ENCODE measurements at regions not wholly inside any gene's neighbourhood (a gene's known extent, or its start where the extent isn't known, plus 50 kb on each side); places are given as distances from the start of the nearest gene placed in this dataset.
"Not testable (repeated sequence)": the region's sequence is repeated elsewhere in the genome, so short reads cannot be mapped to it uniquely, and the experiment has no call there.

DNA sequence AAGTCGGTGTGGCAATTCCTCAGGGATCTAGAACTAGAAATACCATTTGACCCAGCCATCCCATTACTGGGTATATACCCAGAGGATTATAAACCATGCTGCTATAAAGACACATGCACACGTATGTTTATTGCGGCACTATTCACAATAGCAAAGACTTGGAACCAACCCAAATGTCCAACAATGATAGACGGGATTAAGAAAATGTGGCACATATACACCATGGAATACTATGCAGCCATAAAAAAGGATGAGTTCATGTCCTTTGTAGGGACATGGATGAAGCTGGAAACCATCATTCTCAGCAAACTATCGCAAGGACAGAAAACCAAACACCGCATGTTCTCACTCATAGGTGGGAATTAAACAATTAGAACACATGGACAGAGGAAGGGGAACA lies 80.6 kb upstream of the ST3GAL5 start:
- DNase-seq, result not testable (repeated sequence)

DNA sequence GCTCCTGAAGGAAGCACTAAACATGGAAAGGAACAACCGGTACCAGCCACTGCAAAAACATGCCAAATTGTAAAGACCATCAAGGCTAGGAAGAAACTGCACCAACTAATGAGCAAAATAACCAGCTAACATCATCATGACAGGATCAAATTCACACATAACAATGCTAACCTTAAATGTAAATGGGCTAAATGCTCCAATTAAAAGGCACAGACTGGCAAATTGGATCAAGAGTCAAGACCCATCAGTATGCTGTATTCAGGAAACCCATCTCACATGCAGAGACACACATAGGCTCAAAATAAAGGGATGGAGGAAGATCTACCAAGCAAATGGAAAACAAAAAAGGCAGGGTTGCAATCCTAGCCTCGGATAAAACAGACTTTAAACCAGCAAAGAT lies 77.0 kb upstream of the ST3GAL5 start:
- DNase-seq, result not testable (repeated sequence)

DNA sequence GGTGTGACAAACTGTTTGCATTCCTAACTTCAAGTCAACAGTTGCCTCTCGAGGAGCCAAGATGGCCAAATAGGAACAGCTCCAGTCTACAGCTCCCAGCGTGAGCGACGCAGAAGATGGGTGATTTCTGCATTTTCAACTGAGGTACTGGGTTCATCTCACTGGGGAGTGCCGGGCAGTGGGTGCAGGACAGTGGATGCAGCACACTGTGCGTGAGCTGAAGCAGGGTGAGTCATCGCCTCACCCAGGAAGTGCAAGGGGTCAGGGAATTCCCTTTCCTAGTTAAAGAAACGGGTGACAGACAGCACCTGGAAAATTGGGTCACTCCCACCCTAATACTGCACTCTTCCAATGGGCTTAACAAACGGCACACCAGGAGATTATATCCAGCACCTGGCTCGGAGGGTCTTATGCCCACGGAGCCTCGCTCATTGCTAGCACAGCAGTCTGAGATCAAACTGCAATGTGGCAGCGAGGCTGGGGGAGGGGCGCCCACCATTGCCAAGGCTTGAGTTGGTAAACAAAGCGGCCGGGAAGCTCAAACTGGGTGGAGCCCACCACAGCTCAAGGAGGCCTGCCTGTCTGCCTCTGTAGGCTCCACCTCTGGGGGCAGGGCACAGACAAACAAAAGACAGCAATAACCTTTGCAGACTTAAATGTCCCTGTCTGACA lies 75.1 kb upstream of the ST3GAL5 start:
- not testable (repeated sequence) for DNase-seq

DNA sequence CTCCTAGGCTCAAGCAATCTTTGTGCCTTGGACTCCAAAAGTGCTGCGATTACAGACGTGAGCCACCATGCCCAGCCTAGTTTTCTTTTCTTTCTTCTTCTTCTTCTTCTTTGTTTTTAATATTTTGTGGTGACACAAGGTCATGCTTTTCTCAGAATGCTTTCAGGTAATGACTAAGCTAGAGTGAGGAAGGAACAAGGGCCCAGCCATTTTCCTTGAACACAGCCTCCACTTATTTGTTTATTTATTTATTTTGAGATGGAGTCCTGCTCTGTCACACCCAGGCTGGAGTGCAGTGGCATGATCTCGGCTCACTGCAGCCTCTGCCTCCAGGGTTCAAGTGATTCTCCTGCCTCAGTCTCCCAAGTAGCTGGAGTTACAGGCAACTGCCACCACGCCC lies 74.3 kb upstream of the ST3GAL5 start:
- DNase-seq, result no peak

DNA sequence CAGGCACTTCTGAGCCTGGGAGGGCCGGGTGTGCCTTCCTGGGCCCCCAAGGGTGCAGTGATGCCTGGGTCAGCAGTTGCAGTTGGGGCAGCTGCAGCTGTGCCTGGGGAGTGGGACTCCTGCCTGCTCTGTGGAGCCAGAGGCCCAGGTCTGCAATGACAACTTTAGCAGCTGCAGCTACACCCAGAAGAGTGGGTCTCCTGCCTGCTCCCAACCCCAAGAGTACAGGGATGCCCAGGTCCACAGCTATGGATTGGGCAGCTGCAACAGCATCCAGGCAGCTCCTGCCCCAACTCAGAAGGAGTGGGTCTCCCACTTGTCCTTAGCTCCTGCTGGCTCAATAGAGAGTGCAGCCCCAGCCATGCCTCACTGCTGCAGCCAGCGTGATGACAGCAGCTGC lies 73.0 kb upstream of the ST3GAL5 start:
- DNase-seq, result no peak

DNA sequence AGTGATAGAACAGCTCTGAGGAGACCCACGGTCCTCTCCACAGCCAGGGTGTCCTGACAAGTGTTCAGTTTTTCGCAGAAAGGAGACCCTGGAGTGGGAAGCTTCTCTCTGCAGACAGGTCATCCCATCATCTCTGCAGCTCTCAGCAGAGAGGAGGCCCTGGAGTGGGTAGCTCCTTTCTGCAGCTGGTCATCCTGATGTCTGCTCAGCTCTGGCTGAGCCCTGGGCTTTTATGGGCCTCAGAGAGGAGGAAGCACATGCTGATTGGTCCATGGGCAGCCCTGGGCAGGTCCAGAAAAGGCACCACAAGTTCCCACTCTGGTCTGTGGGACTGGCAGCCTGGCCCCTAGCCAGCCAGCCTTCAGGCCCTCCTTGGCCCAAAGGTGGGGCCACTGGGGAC lies 72.3 kb upstream of the ST3GAL5 start:
- no peak for DNase-seq

DNA sequence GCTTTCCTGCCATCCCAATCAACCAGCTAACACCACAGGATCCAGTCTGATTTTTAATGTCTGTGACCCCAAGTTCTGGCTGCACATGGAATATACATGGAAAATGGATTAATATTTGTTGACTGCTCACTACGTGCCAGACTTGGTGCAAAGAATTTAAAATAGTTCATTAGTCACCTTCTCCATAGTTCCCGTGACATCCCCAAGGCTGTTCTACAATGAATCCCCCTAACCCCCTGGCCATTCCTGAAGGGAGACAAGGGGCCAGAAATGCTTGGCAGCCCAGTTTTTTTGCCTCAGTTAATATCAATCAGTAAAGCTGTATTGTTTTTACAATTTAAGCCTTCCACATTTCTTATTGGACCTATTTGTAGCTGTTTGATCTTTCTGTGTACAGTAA lies 71.0 kb upstream of the ST3GAL5 start:
- DNase-seq, result no peak

DNA sequence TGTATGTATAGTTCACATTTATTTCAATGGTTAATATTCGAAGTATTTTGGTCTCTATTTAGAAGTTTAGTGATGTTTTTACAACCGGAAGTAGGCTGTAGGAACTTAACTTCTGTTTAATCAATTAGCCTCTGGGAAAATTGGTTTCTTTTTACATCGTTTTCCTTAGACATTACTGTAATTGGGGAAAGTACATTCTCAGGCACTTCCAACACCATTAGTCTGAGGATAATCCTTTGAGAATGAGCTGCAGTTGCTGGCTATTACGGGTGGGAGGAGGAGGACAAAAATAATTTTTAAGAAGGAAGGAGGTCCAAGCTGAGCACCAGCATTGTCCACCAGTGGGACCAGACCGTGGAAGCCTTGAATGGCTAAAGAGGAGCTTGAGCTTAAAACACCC lies 70.4 kb upstream of the ST3GAL5 start:
- DNase-seq, result no peak

DNA sequence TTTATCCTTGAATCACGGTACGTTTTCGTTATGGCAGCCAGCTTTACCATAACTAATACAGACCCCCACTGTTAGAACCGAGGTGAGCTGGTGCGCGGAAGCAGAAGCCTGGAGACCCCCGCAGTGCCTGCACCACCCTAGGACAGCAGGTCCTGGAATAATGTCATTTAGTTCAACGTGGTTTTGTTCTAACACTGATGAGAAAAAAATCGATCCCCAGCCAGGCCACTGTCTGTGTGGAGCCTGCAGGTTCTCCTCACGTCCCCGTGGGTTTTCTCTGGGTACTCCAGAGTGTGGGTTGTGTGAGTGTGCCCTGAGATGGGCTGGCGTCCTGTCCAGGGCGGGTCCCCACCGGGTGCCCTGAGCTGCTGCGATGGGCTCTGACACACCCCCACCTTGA lies 69.9 kb upstream of the ST3GAL5 start:
- DNase-seq, result no peak

DNA sequence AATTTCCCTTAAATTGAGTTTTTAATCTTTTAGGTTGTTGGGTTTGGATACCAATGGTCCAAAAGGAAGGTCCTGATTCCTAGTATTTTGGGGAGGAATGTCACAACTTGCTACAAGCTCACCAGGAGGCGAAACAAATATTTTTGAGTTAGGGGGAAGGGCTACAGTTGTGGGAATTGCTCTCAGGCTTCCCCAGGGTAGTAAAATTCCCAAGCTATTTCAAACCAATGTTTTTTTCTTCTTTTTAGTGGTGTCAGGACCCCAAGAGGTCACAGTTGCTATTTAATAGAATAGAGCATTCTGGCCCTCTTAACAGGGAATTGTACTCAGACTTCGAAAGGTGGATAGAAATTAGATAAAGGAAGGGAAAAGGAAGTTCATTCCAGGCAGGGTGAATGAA lies 68.5 kb upstream of the ST3GAL5 start:
- no peak for DNase-seq

DNA sequence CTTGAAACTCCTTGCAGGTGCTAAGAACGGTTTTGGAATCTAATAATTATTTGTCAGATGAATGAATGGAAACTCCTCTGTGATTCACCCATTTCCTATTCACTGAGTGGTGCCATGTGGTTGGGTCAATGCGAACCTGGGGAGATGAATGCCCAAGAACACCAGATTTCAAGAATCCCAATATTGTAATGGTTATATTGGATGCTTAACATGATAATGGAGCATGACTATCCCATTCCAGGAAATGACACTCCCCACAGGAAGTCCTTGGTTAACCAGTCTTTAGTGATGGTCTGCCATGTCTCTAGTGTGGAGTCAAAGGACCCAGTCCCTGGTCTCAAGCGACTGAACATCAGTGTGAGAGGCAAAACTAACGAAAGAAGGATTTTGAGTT lies 67.9 kb upstream of the ST3GAL5 start:
- no peak for DNase-seq

DNA sequence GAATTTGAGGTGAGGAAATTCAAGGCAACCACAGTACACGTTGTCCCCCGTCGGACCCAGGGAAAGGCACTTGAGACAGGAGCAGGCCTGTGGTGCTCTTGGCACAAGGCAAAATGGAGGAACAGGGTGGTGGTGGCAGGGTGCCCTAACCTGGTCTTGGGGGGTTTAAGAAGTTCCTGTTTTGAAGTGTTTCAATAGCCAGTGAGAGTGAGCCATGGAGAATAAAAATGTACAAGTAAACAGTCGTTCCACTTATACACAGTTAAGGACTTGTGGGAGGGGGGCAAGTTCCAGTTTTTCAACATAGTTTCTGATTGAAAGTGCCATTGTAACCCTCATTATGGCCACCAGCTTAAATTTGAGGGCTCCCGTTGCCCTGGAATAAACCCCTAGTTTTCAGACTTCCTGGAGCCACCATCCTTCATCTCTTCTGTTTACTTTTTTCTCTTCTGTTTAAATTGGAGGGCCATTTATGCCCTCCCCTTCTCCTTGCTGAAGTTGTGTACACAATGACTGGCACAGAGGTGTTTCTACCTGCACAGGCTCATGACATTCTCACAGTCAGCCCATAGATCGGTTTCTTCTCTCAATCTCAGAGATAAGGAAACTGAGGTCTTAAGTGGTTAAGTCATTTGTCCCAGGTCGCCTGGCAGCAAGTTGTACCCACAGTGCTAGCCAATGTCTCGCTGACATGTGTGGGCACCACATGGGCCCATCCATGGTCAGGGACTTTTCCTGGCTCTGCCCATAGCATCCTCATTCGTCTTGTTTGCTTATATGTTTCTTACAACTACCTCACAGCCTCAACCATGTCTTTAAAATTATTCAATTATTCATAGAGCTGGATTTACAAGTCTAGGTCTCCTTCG lies 66.0 kb upstream of the ST3GAL5 start:
- peak; percentile 86 for DNase-seq

DNA sequence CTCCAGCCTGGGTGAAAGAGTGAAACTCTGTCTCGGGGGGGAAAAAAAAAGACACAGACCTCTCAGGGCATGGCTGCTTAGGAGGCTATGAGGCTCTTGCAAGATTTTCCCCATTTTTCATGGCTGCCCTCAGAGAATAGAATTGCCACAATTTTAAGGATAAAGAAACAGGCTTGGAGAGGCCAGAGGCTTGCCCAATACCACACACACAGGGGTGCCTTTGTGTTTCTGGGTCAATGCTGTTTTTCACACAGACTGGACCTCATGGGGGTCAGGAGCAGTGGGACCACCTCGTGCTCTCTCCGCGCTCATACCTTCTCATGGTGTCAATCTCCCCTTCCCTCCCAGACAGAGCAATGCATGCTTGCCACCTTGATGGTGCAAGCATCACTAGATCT lies 65.4 kb upstream of the ST3GAL5 start:
- DNase-seq, result no peak

DNA sequence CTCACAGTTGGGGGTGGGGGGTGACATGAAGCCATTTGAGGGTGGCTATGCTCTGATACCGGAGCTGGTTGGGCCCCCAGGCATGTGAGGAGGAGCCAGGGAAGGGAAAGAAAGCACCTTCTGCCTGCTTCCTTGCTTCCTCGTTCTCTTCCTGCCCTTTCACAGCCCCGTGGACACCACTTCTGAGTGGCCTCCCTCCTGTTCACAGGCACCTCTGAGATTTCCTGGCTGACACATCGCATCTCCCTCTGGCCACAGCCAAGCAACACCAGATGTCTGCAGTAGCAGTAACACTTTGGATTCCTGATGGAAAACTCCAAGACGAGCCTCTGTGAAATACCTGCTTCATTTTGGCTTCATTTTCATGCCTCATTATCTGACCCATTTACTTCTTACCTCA lies 64.7 kb upstream of the ST3GAL5 start:
- no peak for DNase-seq

DNA sequence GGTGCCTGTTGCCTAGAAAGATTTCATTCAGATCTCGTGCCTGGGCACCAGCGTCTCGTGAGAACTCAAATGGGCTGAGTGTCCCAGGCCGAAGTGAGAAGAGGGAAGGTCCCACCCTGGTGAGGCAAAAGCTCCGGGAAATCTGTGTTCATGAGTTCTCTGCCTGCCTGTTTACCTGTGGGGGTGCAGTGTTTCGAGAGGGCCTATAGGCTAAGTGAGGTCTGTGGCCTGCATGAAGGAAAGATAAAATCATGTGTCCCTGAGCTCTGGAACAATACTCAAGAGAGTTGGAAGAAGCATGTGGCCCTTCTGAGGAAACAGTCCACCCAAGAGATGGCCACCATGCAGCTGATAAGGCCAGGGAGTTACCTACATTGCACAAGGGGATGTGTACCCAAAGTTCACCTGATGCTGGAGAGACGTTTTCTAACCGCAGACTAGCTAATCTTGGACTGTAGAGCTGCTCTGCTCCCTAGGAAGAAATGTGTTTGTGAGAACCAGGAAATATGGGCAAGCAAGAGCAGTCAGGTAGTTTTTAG lies 63.5 kb upstream of the ST3GAL5 start:
- DNase-seq, result no peak

DNA sequence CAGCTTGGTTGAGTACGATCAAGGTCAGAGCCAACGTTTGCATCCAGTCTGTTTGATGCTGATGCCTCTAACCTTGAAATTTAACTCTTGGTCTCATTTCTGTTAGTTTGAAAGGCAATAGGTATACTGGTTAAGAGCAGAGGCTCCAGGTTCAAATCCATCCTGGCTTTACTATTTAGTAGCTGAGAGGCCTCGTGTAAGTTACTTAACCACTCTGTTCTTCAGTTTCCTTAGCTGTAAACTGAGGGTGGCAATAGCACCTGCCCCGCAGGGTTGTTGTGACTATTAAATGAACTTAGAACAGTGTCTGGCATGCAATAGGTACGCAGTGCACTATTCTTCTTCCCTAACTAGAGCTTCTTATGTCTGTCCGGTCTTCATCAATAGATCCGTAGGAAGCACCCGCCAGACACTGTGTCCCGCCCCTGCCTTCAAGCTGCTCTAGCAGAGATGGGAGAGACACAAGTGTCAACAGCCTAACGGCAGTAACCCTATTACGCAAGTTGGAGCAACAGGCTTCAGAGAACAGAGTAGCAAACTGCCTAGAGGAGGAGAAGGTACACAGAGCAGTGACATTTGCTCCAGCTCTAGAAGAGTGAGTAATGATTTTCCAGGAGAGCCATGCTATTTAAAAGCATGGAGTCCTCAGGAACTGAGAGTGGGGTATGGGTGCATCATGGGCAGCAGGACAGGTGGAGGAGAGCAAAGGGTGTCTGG lies 62.7 kb upstream of the ST3GAL5 start:
- DNase-seq, result no peak

DNA sequence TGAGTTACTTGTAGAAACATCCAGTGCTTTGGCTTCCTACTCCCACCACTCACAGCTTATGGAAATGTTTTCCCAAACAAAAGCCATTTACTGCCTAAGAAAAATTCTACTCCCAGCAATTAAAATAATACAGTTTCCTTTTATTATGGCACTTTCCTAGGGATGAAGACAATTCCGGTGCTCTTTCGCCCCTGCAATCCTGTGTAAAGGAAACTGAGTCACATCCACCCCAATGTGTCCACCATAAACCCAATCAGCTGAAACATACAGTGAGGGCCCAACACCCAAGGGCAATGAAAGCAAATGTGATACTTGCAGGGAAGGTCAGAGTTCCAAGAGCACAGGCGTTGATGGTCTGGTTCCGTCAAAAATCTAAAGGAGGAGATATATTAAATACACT lies 62.0 kb upstream of the ST3GAL5 start:
- no peak for DNase-seq

DNA sequence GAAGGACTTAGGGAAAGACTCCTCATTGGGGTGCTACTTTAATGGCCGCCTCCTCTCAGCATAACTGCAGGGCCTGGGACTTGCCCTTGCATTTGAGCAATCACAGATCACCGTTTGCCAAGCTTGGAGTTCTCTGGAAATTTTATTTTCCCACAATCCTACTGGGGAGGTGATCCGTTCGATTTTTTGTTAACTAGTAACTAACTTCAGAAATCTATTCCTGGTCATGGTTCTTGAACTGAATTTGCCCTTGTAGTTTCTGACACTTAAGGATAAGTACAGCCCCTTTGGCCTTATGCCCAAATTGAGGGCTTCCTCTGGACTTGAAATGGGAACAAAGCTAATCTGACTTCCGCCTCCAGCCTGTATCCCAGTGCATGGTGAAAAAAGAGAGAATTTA lies 60.5 kb upstream of the ST3GAL5 start:
- DNase-seq, result no peak

DNA sequence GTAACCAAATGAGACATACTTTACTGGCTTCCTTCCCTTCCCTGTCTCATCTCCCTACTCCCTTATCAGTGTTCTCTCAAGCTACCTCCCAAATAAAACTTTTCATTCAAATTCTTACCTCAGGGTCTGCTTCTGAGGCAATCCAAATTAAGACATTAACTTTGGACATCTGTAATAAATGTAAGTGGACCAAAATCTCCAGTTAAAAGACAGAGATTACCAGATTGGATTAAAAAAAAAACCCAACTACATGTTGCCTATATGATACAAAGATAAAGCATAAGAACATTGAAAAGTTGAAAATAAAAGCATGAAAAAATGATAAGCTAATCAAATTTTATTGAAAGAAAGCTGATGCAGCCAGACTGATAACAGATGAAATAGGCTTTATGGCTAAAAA lies 58.8 kb upstream of the ST3GAL5 start:
- no peak for DNase-seq

DNA sequence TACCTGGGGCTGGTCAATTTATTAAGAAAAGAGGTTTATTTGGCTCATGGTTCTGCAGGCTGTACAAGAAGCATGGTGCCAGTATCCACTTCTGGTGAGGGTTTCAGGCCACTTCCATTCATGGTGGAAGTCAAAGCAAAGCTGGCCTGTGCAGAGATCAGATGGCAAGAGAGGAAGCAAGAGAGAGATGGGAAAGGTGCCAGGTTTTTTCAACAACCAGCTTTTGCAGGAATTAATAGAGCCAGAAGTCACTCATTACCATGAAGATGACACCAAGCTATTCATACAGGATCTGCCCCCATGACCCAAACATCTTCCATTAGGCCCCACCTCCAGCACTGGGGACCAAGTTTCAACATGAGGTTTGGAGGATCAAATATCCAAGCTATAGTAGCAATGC lies 56.8 kb upstream of the ST3GAL5 start:
- DNase-seq, result peak; percentile 53

DNA sequence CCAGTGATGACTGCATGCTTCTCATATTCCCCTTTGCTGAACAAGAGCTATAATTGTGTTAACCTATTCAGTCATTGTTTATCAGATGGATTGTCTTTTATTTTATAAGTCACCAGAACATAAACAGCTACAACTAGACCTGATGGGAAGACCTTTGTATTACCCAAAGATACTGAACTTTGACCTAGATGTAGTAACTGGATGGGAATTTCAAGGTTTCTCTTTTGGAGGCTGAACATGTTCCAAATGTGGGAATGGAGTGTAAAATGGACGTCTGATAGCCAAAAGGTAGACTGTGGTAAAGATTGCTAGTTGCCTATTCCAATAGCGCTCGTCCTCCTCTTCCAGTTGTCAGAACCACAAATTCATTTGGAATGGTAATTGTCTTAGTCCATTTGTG lies 56.4 kb upstream of the ST3GAL5 start:
- DNase-seq, result no peak

DNA sequence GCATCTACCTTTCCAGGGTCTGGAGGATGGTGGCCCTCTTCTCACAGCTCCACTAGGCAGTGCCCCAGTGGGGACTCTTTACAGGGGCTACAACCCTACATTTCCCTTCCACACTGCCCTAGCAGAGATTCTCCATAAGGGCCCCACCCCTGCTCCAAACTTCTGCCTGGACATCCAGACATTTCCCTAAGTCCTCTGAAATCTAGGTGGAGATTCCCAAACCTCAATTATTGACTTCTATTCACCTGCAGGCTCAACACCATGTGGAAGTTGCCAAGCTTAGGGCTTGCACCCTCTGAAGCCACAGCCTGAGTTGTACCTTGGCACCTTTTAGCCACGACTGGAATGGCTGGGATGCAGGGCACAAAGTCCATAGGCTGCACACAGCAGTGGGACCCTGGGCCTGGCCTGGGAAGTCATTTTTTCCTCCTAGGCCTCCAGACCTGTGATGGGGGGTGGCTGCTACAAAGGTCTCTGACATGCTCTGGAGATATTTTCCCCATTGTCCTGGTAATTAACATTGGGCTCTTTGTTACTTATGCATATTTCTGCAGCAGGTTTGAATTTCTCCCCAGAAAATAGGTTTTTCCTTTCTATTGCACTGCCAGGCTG lies 53.7 kb upstream of the ST3GAL5 start:
- no peak for DNase-seq

DNA sequence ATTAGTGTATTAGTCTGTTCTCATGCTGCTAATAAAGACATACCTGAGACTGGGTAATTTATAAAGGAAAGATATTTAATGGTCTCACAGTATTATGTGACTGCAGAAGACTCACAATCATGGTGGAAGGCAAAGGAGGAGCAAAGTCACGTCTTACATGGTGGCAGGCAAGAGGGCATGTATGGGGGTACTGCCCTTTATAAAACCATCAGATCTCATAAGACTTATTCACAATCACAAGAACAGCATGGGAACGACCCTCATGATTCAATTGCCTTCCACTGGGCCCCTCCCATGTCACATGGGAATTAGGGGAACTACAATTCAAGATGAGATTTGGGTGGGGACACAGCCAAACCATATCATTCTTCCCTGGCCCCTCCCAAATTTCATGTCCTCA lies 52.7 kb upstream of the ST3GAL5 start:
- not testable (repeated sequence) for DNase-seq
